Heart left ventricle (tissue), 16 donors: ENCODE measurements at regions not wholly inside any gene's neighbourhood (a gene's known extent, or its start where the extent isn't known, plus 50 kb on each side); places are given as distances from the start of the nearest gene placed in this dataset.

ENCODE experiments used
- ATAC-seq, 4 donors: fragments of 200-7000 bp; cut with Tn5 transposase; one replicate each; pipeline ENCODE4 v1.9.1; 2020 to 2022; ENCODE audit warnings: moderate library complexity in 4 of 4, mild to moderate bottlenecking in 3 of 4, moderate number of reproducible peaks in 1 of 4
- DNase-seq, 5 donors: peaks; one replicate each; pipeline ENCODE4 v3.0.0-alpha.2; 2020
- H3K27ac ChIP-seq, 12 donors: fragments of 200-600 bp; sonication (generic) in 4 of 12; one replicate each; pipeline versions ENCODE4 v1.5.0 to v1.8.0; 2016 to 2022; ENCODE audit warnings: mild to moderate bottlenecking in 2 of 12
- H3K27me3 ChIP-seq, 9 donors: fragments of 200-600 bp; sonication (generic) in 2 of 9; one replicate each; pipeline versions ENCODE4 v1.5.1 to v1.8.0; 2016 to 2022; ENCODE audit warnings: mild to moderate bottlenecking in 3 of 9
- H3K36me3 ChIP-seq, 9 donors: fragments of 200-600 bp; sonication (generic) in 2 of 9; one replicate each; pipeline versions ENCODE4 v1.5.0 to v1.8.0; 2018 to 2022; ENCODE audit warnings: mild to moderate bottlenecking in 2 of 9
- H3K4me1 ChIP-seq, 12 donors: fragments of 200-600 bp; sonication (generic) in 4 of 12; one replicate each; pipeline versions ENCODE4 v1.5.0 to v1.8.0; 2016 to 2022; ENCODE audit warnings: mild to moderate bottlenecking in 3 of 12
- H3K4me3 ChIP-seq, 12 donors: fragments of 200-600 bp; sonication (generic) in 4 of 12; one replicate each; pipeline versions ENCODE4 v1.5.0 to v1.8.0; 2017 to 2022; ENCODE audit warnings: mild to moderate bottlenecking in 9 of 12, moderate library complexity in 4 of 12
- H3K9me3 ChIP-seq, 12 donors: fragments of 200-600 bp; sonication (generic) in 4 of 12; one replicate each; pipeline versions ENCODE4 v1.5.0 to v1.8.0; 2016 to 2022; ENCODE audit warnings: mild to moderate bottlenecking in 1 of 12
- POLR2A ChIP-seq, 2 donors: fragments of 450-650 bp; IDR thresholded peaks; one replicate each; pipeline ENCODE4 v1.6.1; 2017; ENCODE audit warnings: antibody characterized with exemption in 2 of 2, mild to moderate bottlenecking in 2 of 2, moderate library complexity in 2 of 2
- WGBS, 4 donors: extraction: QIAGEN DNeasy Blood & Tissue Kit in 2 of 4; methylation state at CpG; one replicate each; pipeline versions ENCODE4 v1.1.5 to v1.1.7; 2013 to 2018; 5-methylcytosine and 5-hydroxymethylcytosine counted together
- intact Hi-C, 10 donors: fragments of 100-400 bp; cut with DNase I; formaldehyde crosslinking; loops; one replicate each; pipeline versions ENCODE4 v1.11.1 to v1.14.2; 2022
- TF ChIP-seq, protein P1 (sequence below), 12 donors: fragments of 200-600 bp; sonication (generic) in 4 of 12; IDR thresholded peaks; one replicate each; pipeline versions ENCODE4 v1.5.0 to v1.8.0; 2018 to 2022; ENCODE audit warnings: antibody characterized with exemption in 12 of 12, mild to moderate bottlenecking in 5 of 12
- donor health status: ischemic (EF 13 %, LVEDD 7.1; RV severe dilation, severe dysfunction).
- donor health status: healthy with polysubstance abuse.
- donor health status: DM: no; HTN: yes; CAD: no.
- donor health status: DM: no; HTN: no; CAD: no.
- donor health status: ischemic (EF 25% LVEDD 6.9; RV normal size, moderate dysfunction).
- donor health status: ischemic (EF 25% LVEDD 5.7; RV mildly dilated, moderate dysfunction).
- donor health status: healthy.
- donor health status: DM: yes; HTN: yes; CAD: no.
- donor health status: ischemic (EF 35%, LVEDD 5.7; RV mildly dilated, moderate dysfunction).
- donor health status: nonischemic (EF 11% LVEDD 7.7; RV severe dilation, severe dysfunction).
- donor health status: DM: yes; HTN: yes; CAD: no.
- donor health status: PGD.
- donor health status: ischemic (EF 29% LVEDD 5.4; RV normal size, mild dysfunction).
- donor health status: nonischemic (EF 23%, LVEDD 6.1; RV moderate dilation, normal function).

DNA sequence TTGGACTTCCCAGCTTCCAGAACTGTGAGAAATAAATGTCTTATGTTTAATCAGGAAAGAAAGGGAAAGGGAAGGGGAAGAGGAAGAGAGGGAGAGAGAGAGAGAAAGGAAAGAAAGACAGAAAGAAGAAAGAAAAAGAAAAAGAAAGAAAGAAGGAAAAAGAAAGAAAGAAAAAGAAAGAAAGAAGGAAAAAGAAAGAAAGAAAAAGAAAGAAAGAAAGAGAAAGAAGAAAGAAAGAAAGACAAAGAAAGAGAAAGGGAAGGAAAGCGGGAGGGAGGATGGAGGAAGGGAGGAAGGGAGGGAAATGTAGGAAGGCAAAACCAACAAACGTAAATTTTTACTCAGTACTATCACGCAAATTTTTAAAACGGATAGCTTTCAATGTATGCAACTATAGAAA lies 2281.8 kb downstream of the LRRC4C start:
- H3K27ac ChIP-seq = no peak overlapping the region
- no peaks in the 10 kb centered on the region for H3K4me1 ChIP-seq
- DNase-seq = no peak
- no peak overlapping the region for H3K4me3 ChIP-seq
- intact Hi-C loops = no loop called here
- no peak for TF ChIP-seq POLR2A (IDR thresholded peaks at IDR 0.05)
- TF ChIP-seq, protein P1, sequence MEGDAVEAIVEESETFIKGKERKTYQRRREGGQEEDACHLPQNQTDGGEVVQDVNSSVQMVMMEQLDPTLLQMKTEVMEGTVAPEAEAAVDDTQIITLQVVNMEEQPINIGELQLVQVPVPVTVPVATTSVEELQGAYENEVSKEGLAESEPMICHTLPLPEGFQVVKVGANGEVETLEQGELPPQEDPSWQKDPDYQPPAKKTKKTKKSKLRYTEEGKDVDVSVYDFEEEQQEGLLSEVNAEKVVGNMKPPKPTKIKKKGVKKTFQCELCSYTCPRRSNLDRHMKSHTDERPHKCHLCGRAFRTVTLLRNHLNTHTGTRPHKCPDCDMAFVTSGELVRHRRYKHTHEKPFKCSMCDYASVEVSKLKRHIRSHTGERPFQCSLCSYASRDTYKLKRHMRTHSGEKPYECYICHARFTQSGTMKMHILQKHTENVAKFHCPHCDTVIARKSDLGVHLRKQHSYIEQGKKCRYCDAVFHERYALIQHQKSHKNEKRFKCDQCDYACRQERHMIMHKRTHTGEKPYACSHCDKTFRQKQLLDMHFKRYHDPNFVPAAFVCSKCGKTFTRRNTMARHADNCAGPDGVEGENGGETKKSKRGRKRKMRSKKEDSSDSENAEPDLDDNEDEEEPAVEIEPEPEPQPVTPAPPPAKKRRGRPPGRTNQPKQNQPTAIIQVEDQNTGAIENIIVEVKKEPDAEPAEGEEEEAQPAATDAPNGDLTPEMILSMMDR (IDR thresholded peaks at IDR 0.05) = no peak
- H3K36me3 ChIP-seq = no peaks in the 10 kb centered on the region
- H3K9me3 ChIP-seq = no peaks in the 10 kb centered on the region
- ATAC-seq = no peak
- 88 to 93% (median 90%) methylated on average over 4 of the region's 4 CpGs for WGBS, 4 donors
- no peaks in the 10 kb centered on the region for H3K27me3 ChIP-seq

DNA sequence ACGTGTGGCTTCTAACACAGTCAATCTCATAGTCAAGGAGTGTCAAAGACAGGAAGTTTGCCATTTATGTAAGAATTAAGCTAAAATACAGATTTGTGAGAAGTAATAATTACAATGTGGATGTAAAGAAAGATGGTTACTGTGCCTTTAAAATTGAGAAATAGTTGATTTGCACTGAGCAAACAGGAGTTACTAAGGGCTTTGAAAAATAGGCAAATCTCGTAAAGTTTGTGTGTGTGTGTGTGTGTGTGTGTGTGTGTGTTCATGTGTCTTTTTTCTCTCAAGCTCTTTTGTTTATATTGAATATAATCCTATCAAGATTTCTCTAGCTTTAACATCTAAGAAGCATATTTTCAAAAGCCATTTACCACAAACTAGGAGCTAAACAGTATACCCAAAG lies 2284.5 kb downstream of the LRRC4C start:
- TF ChIP-seq POLR2A (IDR thresholded peaks at IDR 0.05) = no peak
- TF ChIP-seq, protein P1 (IDR thresholded peaks at IDR 0.05) = no peak
- no peak for DNase-seq
- Histone ChIP-seq H3K4me1 (no peaks in the 10 kb centered on the region), H3K27me3 (no peaks in the 10 kb centered on the region), H3K27ac (no peak overlapping the region), H3K4me3 (no peak overlapping the region), H3K36me3 (no peaks in the 10 kb centered on the region), H3K9me3 (no peaks in the 10 kb centered on the region)
- 40 to 54% (median 47%) methylated on average over 2 of the region's 2 CpGs for WGBS, 4 donors
- intact Hi-C loops = no loop called here
- no peak for ATAC-seq

DNA sequence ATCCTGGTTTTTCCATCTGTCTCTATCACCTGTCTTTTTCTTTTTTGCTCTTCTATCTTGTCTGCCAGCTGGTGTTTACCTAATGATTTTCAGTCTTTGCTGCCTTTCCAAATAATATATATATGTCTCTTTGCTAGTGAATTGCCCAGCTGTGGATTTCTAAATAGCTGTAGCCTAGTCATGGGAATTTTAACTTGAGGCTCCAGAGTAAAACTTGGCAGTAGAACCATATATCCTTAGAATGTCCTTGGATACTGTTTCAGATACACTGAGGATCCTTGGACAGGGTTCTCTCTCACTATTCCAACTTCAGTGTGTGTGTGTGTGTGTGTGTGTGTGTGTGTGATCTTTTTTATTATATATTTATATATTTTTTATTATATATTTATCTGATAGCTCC lies 2285.3 kb downstream of the LRRC4C start:
- no peak for TF ChIP-seq POLR2A (IDR thresholded peaks at IDR 0.05)
- TF ChIP-seq, protein P1 (IDR thresholded peaks at IDR 0.05) = no peak
- no peak for ATAC-seq
- no peaks in the 10 kb centered on the region for H3K36me3 ChIP-seq
- intact Hi-C loops = no loop called here
- no peak overlapping the region for H3K27ac ChIP-seq
- no peaks in the 10 kb centered on the region for H3K9me3 ChIP-seq
- no peak overlapping the region for H3K4me3 ChIP-seq
- no peaks in the 10 kb centered on the region for H3K27me3 ChIP-seq
- H3K4me1 ChIP-seq = no peaks in the 10 kb centered on the region
- DNase-seq = no peak

DNA sequence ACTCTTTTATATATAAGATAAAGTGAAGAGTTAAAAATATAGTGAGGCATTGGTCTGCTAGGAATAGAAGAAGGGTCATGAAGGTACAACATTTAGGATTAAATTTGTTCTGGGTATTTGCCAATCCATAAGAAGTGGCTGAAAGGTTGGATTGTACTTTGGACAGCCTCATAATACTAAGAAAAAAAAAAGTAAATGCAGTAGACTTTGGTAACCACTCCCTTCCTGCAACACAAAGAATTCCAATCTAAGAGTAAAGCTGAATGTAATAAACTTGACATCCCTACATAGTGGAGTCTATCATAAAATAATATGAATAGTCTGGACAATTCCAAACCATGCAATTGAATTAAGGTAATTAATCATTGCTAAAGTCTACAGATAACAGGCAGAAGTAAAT lies 2294.4 kb downstream of the LRRC4C start:
- H3K4me1 ChIP-seq = no peaks in the 10 kb centered on the region
- no peak overlapping the region for H3K27ac ChIP-seq
- H3K9me3 ChIP-seq = no peaks in the 10 kb centered on the region
- DNase-seq (no peak), ATAC-seq (no peak)
- TF ChIP-seq, protein P1 (IDR thresholded peaks at IDR 0.05) = no peak
- no peak for TF ChIP-seq POLR2A (IDR thresholded peaks at IDR 0.05)
- H3K4me3 ChIP-seq = no peak overlapping the region
- intact Hi-C loops = no loop called here
- H3K27me3 ChIP-seq = peaks cover 0 to 3% (median 0%) of the 10 kb centered on the region in 9 donors
- no peaks in the 10 kb centered on the region for H3K36me3 ChIP-seq
